HepG2 (cell line): ENCODE measurements at regions not wholly inside any gene's neighbourhood (a gene's known extent, or its start where the extent isn't known, plus 50 kb on each side); places are given as distances from the start of the nearest gene placed in this dataset.

Experiments used
- ATRX ChIP-seq: sonication (generic); formaldehyde crosslinking; IDR thresholded peaks from 2 replicates; pipeline ENCODE4 v1.4.0; 2020; ENCODE audit warnings: missing genetic modification reagents, borderline replicate concordance
- FOXK1 ChIP-seq: sonication (generic); formaldehyde crosslinking; IDR thresholded peaks from 2 replicates; pipeline ENCODE4 v1.4.0; 2020; ENCODE audit warnings: low read depth, missing genetic modification reagents, borderline replicate concordance
- KIAA2018 ChIP-seq: sonication (generic); formaldehyde crosslinking; IDR thresholded peaks from 2 replicates; pipeline ENCODE4 v1.5.0; 2020; ENCODE audit warnings: mild to moderate bottlenecking, missing genetic modification reagents, borderline replicate concordance
- POLR2A ChIP-seq, 2 experiments: IDR thresholded peaks; 2 replicates each; pipeline ENCODE4 v1.6.1; 2011; ENCODE audit warnings: low read depth in 2 of 2, low read length in 2 of 2, mild to moderate bottlenecking in 1 of 2, moderate library complexity in 1 of 2; ENCODE audit not compliant: insufficient read depth in 1 of 2
- RBM22 ChIP-seq: fragments of 200-400 bp; formaldehyde crosslinking; optimal IDR thresholded peaks from 2 replicates; pipeline ENCODE3; 2017; ENCODE audit warnings: mild to moderate bottlenecking, low read length, moderate library complexity
- TFDP2 ChIP-seq: sonication (generic); formaldehyde crosslinking; IDR thresholded peaks from 2 replicates; pipeline ENCODE4 v1.4.0; 2020; ENCODE audit warnings: missing genetic modification reagents
- ZMYM4 ChIP-seq: sonication (generic); formaldehyde crosslinking; IDR thresholded peaks from 2 replicates; pipeline ENCODE4 v1.8.1; 2023; ENCODE audit warnings: mild to moderate bottlenecking, missing genetic modification reagents
- ZNF367 ChIP-seq: sonication (generic); formaldehyde crosslinking; IDR thresholded peaks from 2 replicates; pipeline ENCODE4 v1.4.0; 2020; ENCODE audit warnings: missing genetic modification reagents, borderline replicate concordance
- ZNF44 ChIP-seq: sonication (generic); formaldehyde crosslinking; IDR thresholded peaks from 2 replicates; pipeline ENCODE4 v1.5.1; 2020; ENCODE audit warnings: mild to moderate bottlenecking, missing genetic modification reagents
- ZNF468 ChIP-seq: sonication (generic); formaldehyde crosslinking; IDR thresholded peaks from 2 replicates; pipeline ENCODE4 v1.8.0; 2022; ENCODE audit warnings: mild to moderate bottlenecking, moderate library complexity, missing genetic modification reagents
- ZNF605 ChIP-seq: sonication (generic); formaldehyde crosslinking; IDR thresholded peaks from 2 replicates; pipeline ENCODE4 v1.8.0; 2022; ENCODE audit warnings: mild to moderate bottlenecking, missing genetic modification reagents
- ZNF703 ChIP-seq: sonication (generic); formaldehyde crosslinking; IDR thresholded peaks from 2 replicates; pipeline ENCODE4 v1.5.1; 2020; ENCODE audit warnings: missing genetic modification reagents, mild to moderate bottlenecking, moderate library complexity, borderline replicate concordance
- TF ChIP-seq, protein P1 (sequence below): sonication (generic); formaldehyde crosslinking; IDR thresholded peaks from 2 replicates; pipeline ENCODE4 v1.4.0; 2020; ENCODE audit warnings: low read depth, mild to moderate bottlenecking, missing genetic modification reagents
- TF ChIP-seq, protein P2 (sequence below): sonication (generic); formaldehyde crosslinking; IDR thresholded peaks from 2 replicates; pipeline ENCODE4 v1.4.0; 2020; ENCODE audit warnings: missing genetic modification reagents

DNA sequence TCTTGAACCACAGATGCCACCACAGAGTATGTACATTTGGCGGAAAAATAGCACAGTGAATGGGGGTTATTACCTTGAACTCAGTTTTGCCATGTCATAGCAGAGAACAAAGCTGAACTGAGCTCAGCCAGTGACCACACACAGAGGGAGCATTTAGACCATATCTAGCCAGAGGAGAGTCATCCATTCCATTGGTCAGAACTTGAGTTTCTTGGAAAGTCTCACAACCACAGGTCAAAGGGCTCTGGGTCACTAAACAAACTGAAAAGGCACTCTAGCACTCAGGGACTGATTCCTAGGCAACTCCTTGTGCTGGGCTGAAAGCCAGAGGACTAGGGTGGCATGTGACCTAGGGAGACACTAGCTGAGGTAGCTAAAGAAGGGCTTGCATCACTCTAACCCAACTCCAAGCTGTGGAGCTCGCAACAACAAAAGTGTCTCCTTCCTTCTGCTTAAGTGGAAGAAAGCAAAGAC, 239.7 kb upstream of the SEMA3D start (continued):
- TF ChIP-seq, protein P1, sequence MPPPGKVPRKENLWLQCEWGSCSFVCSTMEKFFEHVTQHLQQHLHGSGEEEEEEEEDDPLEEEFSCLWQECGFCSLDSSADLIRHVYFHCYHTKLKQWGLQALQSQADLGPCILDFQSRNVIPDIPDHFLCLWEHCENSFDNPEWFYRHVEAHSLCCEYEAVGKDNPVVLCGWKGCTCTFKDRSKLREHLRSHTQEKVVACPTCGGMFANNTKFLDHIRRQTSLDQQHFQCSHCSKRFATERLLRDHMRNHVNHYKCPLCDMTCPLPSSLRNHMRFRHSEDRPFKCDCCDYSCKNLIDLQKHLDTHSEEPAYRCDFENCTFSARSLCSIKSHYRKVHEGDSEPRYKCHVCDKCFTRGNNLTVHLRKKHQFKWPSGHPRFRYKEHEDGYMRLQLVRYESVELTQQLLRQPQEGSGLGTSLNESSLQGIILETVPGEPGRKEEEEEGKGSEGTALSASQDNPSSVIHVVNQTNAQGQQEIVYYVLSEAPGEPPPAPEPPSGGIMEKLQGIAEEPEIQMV = no peak
- TF ChIP-seq ZMYM4 = peak; percentile 94
- TF ChIP-seq KIAA2018 (CRISPR knock-in tag) = no peak
- no peak for TF ChIP-seq ATRX (CRISPR knock-in tag)
- TF ChIP-seq ZNF605 = no peak; the same call in 1 of the 2 replicates
- no peak for TF ChIP-seq ZNF468 (CRISPR knock-in tag)
- TF ChIP-seq FOXK1 (CRISPR knock-in tag) = peak; percentile 47; the same call in 1 of the 2 replicates
- TF ChIP-seq ZNF44 (CRISPR knock-in tag) = no peak
- peak in 1 of 2 experiments; percentile 39; a peak in 1 of 4 replicates for TF ChIP-seq POLR2A (IDR thresholded peaks at IDR 0.05; ENCODE audit: insufficient read depth in 1 of 2, low read depth in 2 of 2, low read length in 2 of 2)
- no peak for TF ChIP-seq ZNF703 (CRISPR knock-in tag)
- no peak for TF ChIP-seq ZNF367 (CRISPR knock-in tag)
- no peak for TF ChIP-seq RBM22
- TF ChIP-seq, protein P2, sequence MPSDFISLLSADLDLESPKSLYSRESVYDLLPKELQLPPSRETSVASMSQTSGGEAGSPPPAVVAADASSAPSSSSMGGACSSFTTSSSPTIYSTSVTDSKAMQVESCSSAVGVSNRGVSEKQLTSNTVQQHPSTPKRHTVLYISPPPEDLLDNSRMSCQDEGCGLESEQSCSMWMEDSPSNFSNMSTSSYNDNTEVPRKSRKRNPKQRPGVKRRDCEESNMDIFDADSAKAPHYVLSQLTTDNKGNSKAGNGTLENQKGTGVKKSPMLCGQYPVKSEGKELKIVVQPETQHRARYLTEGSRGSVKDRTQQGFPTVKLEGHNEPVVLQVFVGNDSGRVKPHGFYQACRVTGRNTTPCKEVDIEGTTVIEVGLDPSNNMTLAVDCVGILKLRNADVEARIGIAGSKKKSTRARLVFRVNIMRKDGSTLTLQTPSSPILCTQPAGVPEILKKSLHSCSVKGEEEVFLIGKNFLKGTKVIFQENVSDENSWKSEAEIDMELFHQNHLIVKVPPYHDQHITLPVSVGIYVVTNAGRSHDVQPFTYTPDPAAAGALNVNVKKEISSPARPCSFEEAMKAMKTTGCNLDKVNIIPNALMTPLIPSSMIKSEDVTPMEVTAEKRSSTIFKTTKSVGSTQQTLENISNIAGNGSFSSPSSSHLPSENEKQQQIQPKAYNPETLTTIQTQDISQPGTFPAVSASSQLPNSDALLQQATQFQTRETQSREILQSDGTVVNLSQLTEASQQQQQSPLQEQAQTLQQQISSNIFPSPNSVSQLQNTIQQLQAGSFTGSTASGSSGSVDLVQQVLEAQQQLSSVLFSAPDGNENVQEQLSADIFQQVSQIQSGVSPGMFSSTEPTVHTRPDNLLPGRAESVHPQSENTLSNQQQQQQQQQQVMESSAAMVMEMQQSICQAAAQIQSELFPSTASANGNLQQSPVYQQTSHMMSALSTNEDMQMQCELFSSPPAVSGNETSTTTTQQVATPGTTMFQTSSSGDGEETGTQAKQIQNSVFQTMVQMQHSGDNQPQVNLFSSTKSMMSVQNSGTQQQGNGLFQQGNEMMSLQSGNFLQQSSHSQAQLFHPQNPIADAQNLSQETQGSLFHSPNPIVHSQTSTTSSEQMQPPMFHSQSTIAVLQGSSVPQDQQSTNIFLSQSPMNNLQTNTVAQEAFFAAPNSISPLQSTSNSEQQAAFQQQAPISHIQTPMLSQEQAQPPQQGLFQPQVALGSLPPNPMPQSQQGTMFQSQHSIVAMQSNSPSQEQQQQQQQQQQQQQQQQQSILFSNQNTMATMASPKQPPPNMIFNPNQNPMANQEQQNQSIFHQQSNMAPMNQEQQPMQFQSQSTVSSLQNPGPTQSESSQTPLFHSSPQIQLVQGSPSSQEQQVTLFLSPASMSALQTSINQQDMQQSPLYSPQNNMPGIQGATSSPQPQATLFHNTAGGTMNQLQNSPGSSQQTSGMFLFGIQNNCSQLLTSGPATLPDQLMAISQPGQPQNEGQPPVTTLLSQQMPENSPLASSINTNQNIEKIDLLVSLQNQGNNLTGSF (CRISPR knock-in tag) = no peak
- peak; percentile 30; the same call in 1 of the 2 replicates for TF ChIP-seq TFDP2
